ENCODE measurements at regions not wholly inside any gene's neighbourhood (a gene's known extent, or its start where the extent isn't known, plus 50 kb on each side); places are given as distances from the start of the nearest gene placed in this dataset.

- Mint-ChIP-seq H3K27ac (no peak overlapping the region), H3K27me3 (ENCODE audit: low read depth) (no peaks in the 10 kb centered on the region), H3K36me3 (no peaks in the 10 kb centered on the region), H3K9me3 (no peaks in the 10 kb centered on the region), H3K4me1 (no peaks in the 10 kb centered on the region), H3K4me3 (no peak overlapping the region)
- TF ChIP-seq E2F5 (CRISPR knock-in tag; IDR thresholded peaks at IDR 0.05) = no peak
- TF ChIP-seq JUN (CRISPR knock-in tag; IDR thresholded peaks at IDR 0.05) = no peak
- TF ChIP-seq IRF1 (CRISPR knock-in tag; IDR thresholded peaks at IDR 0.05) = no peak
- no peak for TF ChIP-seq ZNF396 (CRISPR knock-in tag; IDR thresholded peaks at IDR 0.05; ENCODE audit: borderline replicate concordance)
- TF ChIP-seq CTCF (IDR thresholded peaks at IDR 0.05) = no peak
- TF ChIP-seq JAZF1 (CRISPR knock-in tag; IDR thresholded peaks at IDR 0.05) = no peak
- ATAC-seq = no peak
- ChIA-PET POLR2A (no interaction called here), CTCF (no interaction called here)
- DNase-seq (ENCODE audit: low spot score) = no peak
These were observed 353.3 kb downstream of the HACE1 start for GRCh38 chr6:104506429-104506828.

GRCh38 chr6:104505838-104506237, 353.9 kb downstream of the HACE1 start:
- POLR2A ChIA-PET = no interaction called here
- no peaks in the 10 kb centered on the region for H3K4me1 Mint-ChIP-seq

GRCh38 chr6:104500265-104500664, 359.5 kb downstream of the HACE1 start:
- Mint-ChIP-seq H3K27ac (no peak overlapping the region), H3K9me3 (0 out of 2 replicates have a peak, but pooled peaks cover 7% of the 10 kb centered on the region), H3K4me1 (no peaks in the 10 kb centered on the region), H3K36me3 (no peaks in the 10 kb centered on the region), H3K4me3 (no peak overlapping the region), H3K27me3 (ENCODE audit: low read depth) (no peaks in the 10 kb centered on the region)
- ChIA-PET POLR2A (no interaction called here), CTCF (no interaction called here)
- TF ChIP-seq USF1 (CRISPR knock-in tag; IDR thresholded peaks at IDR 0.05) (no peak), NR1H2 (CRISPR knock-in tag; IDR thresholded peaks at IDR 0.05) (no peak), FOXJ3 (CRISPR knock-in tag; IDR thresholded peaks at IDR 0.05; ENCODE audit: borderline replicate concordance) (no peak), TEAD1 (CRISPR knock-in tag; IDR thresholded peaks at IDR 0.05) (no peak), RELA (CRISPR knock-in tag; IDR thresholded peaks at IDR 0.05; ENCODE audit: borderline replicate concordance) (no peak), ZNF532 (CRISPR knock-in tag; IDR thresholded peaks at IDR 0.05; ENCODE audit: borderline replicate concordance) (no peak), ESRRA (CRISPR knock-in tag; IDR thresholded peaks at IDR 0.05; ENCODE audit: borderline replicate concordance) (no peak), PRRX2 (CRISPR knock-in tag; IDR thresholded peaks at IDR 0.05) (no peak), EMX1 (CRISPR knock-in tag; IDR thresholded peaks at IDR 0.05) (no peak), ZNF317 (CRISPR knock-in tag; IDR thresholded peaks at IDR 0.05; ENCODE audit: borderline replicate concordance, low read depth) (no peak)
- ATAC-seq = no peak
- no peak for DNase-seq (ENCODE audit: low spot score)

More at GRCh38 chr6:104505838-104506237, 353.9 kb downstream of the HACE1 start:
- Mint-ChIP-seq H3K4me3 (no peak overlapping the region), H3K36me3 (no peaks in the 10 kb centered on the region), H3K27me3 (ENCODE audit: low read depth) (no peaks in the 10 kb centered on the region), H3K27ac (no peak overlapping the region), H3K9me3 (no peaks in the 10 kb centered on the region)
- CTCF ChIA-PET = no interaction called here
- DNase-seq (ENCODE audit: low spot score) (no peak), ATAC-seq (no peak)
- TF ChIP-seq ATF2 (CRISPR knock-in tag; IDR thresholded peaks at IDR 0.05; ENCODE audit: borderline replicate concordance, low read depth) (no peak), FOXK1 (CRISPR knock-in tag; IDR thresholded peaks at IDR 0.05) (no peak)

Data from WTC11 (cell line).